Heart left ventricle (tissue), 16 donors: ENCODE measurements at regions not wholly inside any gene's neighbourhood (a gene's known extent, or its start where the extent isn't known, plus 50 kb on each side); places are given as distances from the start of the nearest gene placed in this dataset.
"Not testable (repeated sequence)": the region's sequence is repeated elsewhere in the genome, so short reads cannot be mapped to it uniquely, and the experiment has no call there.

Source experiments
- ATAC-seq, 4 donors: fragments of 200-7000 bp; cut with Tn5 transposase; one replicate each; pipeline ENCODE4 v1.9.1; 2020 to 2022; ENCODE audit warnings: moderate library complexity in 4 of 4, mild to moderate bottlenecking in 3 of 4, moderate number of reproducible peaks in 1 of 4
- DNase-seq, 5 donors: peaks; one replicate each; pipeline ENCODE4 v3.0.0-alpha.2; 2020
- H3K27ac ChIP-seq, 12 donors: fragments of 200-600 bp; sonication (generic) in 4 of 12; one replicate each; pipeline versions ENCODE4 v1.5.0 to v1.8.0; 2016 to 2022; ENCODE audit warnings: mild to moderate bottlenecking in 2 of 12
- H3K27me3 ChIP-seq, 9 donors: fragments of 200-600 bp; sonication (generic) in 2 of 9; one replicate each; pipeline versions ENCODE4 v1.5.1 to v1.8.0; 2016 to 2022; ENCODE audit warnings: mild to moderate bottlenecking in 3 of 9
- H3K36me3 ChIP-seq, 9 donors: fragments of 200-600 bp; sonication (generic) in 2 of 9; one replicate each; pipeline versions ENCODE4 v1.5.0 to v1.8.0; 2018 to 2022; ENCODE audit warnings: mild to moderate bottlenecking in 2 of 9
- H3K4me1 ChIP-seq, 12 donors: fragments of 200-600 bp; sonication (generic) in 4 of 12; one replicate each; pipeline versions ENCODE4 v1.5.0 to v1.8.0; 2016 to 2022; ENCODE audit warnings: mild to moderate bottlenecking in 3 of 12
- H3K4me3 ChIP-seq, 12 donors: fragments of 200-600 bp; sonication (generic) in 4 of 12; one replicate each; pipeline versions ENCODE4 v1.5.0 to v1.8.0; 2017 to 2022; ENCODE audit warnings: mild to moderate bottlenecking in 9 of 12, moderate library complexity in 4 of 12
- H3K9me3 ChIP-seq, 12 donors: fragments of 200-600 bp; sonication (generic) in 4 of 12; one replicate each; pipeline versions ENCODE4 v1.5.0 to v1.8.0; 2016 to 2022; ENCODE audit warnings: mild to moderate bottlenecking in 1 of 12
- CTCF ChIP-seq, 12 donors: fragments of 200-600 bp; sonication (generic) in 4 of 12; IDR thresholded peaks; one replicate each; pipeline versions ENCODE4 v1.5.0 to v1.8.0; 2018 to 2022; ENCODE audit warnings: antibody characterized with exemption in 12 of 12, mild to moderate bottlenecking in 5 of 12
- POLR2A ChIP-seq, 2 donors: fragments of 450-650 bp; IDR thresholded peaks; one replicate each; pipeline ENCODE4 v1.6.1; 2017; ENCODE audit warnings: antibody characterized with exemption in 2 of 2, mild to moderate bottlenecking in 2 of 2, moderate library complexity in 2 of 2
- WGBS, 4 donors: extraction: QIAGEN DNeasy Blood & Tissue Kit in 2 of 4; methylation state at CpG; one replicate each; pipeline versions ENCODE4 v1.1.5 to v1.1.7; 2013 to 2018; 5-methylcytosine and 5-hydroxymethylcytosine counted together
- intact Hi-C, 10 donors: fragments of 100-400 bp; cut with DNase I; formaldehyde crosslinking; loops; one replicate each; pipeline versions ENCODE4 v1.11.1 to v1.14.2; 2022
- donor health status: ischemic (EF 13 %, LVEDD 7.1; RV severe dilation, severe dysfunction).
- donor health status: healthy with polysubstance abuse.
- donor health status: DM: no; HTN: yes; CAD: no.
- donor health status: DM: no; HTN: no; CAD: no.
- donor health status: ischemic (EF 25% LVEDD 6.9; RV normal size, moderate dysfunction).
- donor health status: ischemic (EF 25% LVEDD 5.7; RV mildly dilated, moderate dysfunction).
- donor health status: healthy.
- donor health status: DM: yes; HTN: yes; CAD: no.
- donor health status: ischemic (EF 35%, LVEDD 5.7; RV mildly dilated, moderate dysfunction).
- donor health status: nonischemic (EF 11% LVEDD 7.7; RV severe dilation, severe dysfunction).
- donor health status: DM: yes; HTN: yes; CAD: no.
- donor health status: PGD.
- donor health status: ischemic (EF 29% LVEDD 5.4; RV normal size, mild dysfunction).
- donor health status: nonischemic (EF 23%, LVEDD 6.1; RV moderate dilation, normal function).

DNA sequence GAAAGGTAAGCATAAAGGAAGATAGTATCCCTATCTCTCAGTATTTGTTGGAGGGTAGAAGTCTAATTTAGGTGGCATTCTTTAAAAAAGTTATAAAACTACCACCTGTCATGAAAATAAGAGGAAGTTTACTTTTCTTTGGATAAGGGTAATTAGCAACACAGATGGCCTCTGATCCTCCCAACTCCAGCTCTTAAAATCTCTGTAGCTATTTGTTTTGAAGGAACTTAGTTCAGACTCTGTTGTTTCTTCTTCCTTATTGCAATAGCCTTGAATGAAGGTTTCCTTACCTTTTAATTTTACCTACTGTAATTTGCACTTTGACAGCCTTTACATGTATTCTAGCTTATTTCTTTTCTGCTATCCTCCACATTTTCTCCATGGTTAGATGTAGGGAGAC lies 1261.3 kb downstream of the RAPGEF2 start:
- Histone ChIP-seq H3K4me1 (no peaks in the 10 kb centered on the region), H3K9me3 (peaks cover 0 to 3% (median 0%) of the 10 kb centered on the region in 12 donors), H3K27ac (no peak overlapping the region), H3K27me3 (no peaks in the 10 kb centered on the region), H3K4me3 (no peak overlapping the region), H3K36me3 (no peaks in the 10 kb centered on the region)
- DNase-seq, result no peak
- intact Hi-C loops, result no loop called here
- no peak for TF ChIP-seq CTCF (IDR thresholded peaks at IDR 0.05)
- no peak for TF ChIP-seq POLR2A (IDR thresholded peaks at IDR 0.05)
- ATAC-seq, result no peak

DNA sequence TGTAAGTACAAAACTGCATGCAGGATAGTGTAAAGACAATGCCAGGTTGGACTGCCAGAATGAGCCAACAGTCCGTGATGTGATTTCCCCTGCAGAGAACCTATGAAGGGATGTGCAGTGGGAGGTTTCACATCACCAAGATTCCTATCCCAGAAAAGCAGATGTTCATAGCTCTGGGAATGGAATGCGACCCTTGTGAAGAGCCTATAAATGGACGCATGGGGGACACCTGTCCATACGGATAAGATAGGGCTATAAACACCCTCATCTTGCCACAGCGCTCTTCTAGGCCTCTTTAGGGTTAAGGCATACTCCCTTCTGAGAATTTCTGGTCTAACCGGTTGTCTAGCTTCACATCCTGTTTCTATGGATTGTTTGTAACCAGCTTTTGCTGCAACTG lies 1261.8 kb downstream of the RAPGEF2 start:
- H3K9me3 ChIP-seq, intact Hi-C loops, H3K27ac ChIP-seq, ATAC-seq, DNase-seq, H3K4me3 ChIP-seq, H3K27me3 ChIP-seq, H3K4me1 ChIP-seq, H3K36me3 ChIP-seq: not testable (repeated sequence)
- WGBS, 4 donors, result 54 to 64% (median 60%) methylated on average over 5 to 6 of the region's 6 CpGs

- H3K4me3 ChIP-seq, DNase-seq, ATAC-seq, intact Hi-C loops, H3K27me3 ChIP-seq, H3K4me1 ChIP-seq, H3K27ac ChIP-seq, H3K9me3 ChIP-seq, H3K36me3 ChIP-seq: not testable (repeated sequence)
- 39 to 44% (median 41%) methylated on average over 6 to 8 of the region's 8 CpGs for WGBS, 4 donors
Observed at GRCh38 chr4:160365383-160365782, 1262.5 kb downstream of the RAPGEF2 start.

GRCh38 chr4:160370046-160370445 lies 1267.2 kb downstream of the RAPGEF2 start:
- Histone ChIP-seq H3K9me3 (no peaks in the 10 kb centered on the region), H3K4me3 (no peak overlapping the region), H3K27ac (no peak overlapping the region), H3K36me3 (no peaks in the 10 kb centered on the region), H3K27me3 (no peaks in the 10 kb centered on the region), H3K4me1 (no peaks in the 10 kb centered on the region)
- TF ChIP-seq POLR2A (IDR thresholded peaks at IDR 0.05) (no peak), CTCF (IDR thresholded peaks at IDR 0.05) (no peak)
- no peak for DNase-seq
- 63 to 73% (median 70%) methylated on average over 2 of the region's 2 CpGs for WGBS, 4 donors
- no peak for ATAC-seq
- intact Hi-C loops, result no loop called here

- TF ChIP-seq POLR2A (IDR thresholded peaks at IDR 0.05) (no peak), CTCF (IDR thresholded peaks at IDR 0.05) (no peak)
- intact Hi-C loops, result no loop called here
- no peaks in the 10 kb centered on the region for H3K36me3 ChIP-seq
Observed at GRCh38 chr4:160371446-160371845, 1268.6 kb downstream of the RAPGEF2 start.

More at GRCh38 chr4:160371446-160371845, 1268.6 kb downstream of the RAPGEF2 start:
- Histone ChIP-seq H3K27me3 (no peaks in the 10 kb centered on the region), H3K9me3 (no peaks in the 10 kb centered on the region), H3K4me3 (no peak overlapping the region), H3K27ac (no peak overlapping the region), H3K4me1 (no peaks in the 10 kb centered on the region)
- no peak for ATAC-seq
- no peak for DNase-seq
- WGBS, 4 donors, result 72 to 80% (median 75%) methylated on average over 1 of the region's 1 CpG
